NCI-H226 (cell line): ENCODE measurements at regions not wholly inside any gene's neighbourhood (a gene's known extent, or its start where the extent isn't known, plus 50 kb on each side); places are given as distances from the start of the nearest gene placed in this dataset.
A peak's percentile ranks its signal among the peaks of the same experiment; 100 is the strongest.

Experiments
- DNase-seq: peaks from one replicate; pipeline ENCODE4 v3.0.0-alpha.2; 2015

DNA sequence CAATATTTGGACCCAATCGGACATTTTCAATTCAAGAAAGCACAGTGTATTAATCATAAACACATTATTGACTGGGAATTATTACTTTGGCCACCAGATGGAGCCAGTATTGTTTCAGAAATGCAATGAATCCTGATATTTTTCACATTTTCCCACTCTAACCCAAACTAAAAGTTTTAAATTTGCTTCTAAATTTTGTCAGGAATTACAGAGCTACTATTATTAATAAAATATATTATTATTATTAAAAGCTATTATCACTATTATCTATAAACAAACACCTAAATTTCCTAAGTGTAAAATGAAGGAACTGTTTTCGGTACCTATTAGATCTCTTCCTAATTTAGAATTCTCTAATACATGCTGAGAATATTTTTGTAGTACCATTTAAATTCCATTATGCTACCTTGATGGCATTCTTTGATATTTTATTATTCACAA, 245.3 kb downstream of the OGFRL1 start:
- no peak for DNase-seq

DNA sequence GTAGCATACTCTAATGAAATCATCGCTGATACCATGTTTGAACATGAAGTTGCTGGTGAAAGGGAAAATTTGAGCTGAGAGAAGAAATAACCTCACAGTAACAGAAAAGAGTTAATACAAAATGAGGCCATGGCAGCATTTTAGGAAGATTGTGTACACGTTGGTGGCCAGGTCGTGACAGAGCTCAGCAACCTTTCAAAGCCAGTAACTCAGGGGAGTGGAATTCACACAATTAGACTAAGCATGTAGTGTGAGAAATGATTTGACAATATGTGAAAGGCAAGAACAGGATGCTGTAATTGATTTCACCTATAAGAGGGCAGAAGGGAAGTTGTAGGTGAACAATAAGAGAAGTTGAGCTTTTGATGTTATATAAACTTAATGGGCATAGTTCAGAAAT, 246.3 kb downstream of the OGFRL1 start:
- DNase-seq, result no peak

DNA sequence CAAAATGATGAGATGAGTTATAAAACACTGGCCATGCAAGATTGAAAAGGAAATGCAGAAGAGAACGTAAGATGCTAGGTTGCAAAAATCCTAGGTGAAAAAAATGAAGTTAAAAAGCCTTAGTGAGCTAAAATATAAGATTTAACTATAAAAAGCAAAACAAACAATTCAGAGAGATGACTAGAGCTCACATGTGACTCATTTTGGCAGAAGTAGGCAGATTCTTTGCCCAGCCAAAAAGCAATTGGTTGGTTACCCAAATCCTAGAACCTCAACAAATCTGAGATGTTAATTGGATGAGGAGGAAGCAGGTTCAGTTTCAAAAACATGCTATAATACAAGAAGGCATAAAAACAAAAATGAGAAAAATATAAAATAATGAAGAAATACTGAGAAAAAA, 249.1 kb downstream of the OGFRL1 start:
- no peak for DNase-seq

DNA sequence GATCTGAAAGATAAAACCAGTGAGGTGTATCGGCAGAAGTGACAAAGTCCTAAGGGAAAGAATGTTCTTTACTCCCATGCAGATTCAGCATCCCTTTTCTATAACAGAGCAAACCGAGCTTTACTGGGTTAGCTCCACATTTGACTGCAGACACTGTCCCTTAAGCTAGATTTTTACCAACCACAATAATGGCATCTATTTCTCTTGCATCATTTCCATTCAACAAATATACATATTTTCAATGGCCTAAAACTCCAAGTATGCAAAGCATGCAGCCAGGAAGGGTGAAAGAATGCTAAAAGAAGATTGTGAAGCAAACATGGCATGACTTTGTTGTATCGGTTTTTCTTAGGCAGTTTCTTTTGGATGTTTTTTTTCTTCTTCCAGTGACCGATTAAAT, 255.4 kb downstream of the OGFRL1 start:
- peak; percentile 59 for DNase-seq

DNA sequence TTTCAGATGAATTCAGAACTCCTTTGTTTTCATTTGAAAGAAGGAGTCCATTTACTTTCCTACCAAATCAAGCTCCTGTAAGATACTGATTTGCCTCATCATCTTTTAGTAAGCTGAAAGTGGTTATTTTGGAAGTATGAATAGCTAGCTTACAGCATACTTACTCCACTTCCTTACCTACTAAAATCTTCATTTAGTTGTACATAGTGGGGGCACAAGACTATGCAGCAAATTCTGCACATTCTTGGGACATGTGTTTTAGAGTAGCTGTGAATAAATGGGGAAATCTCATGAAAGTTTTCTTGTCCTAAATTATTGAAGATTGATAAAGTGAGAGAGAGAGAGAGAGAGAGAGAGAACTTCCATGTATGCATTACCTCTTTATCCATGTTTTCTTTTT, 256.3 kb downstream of the OGFRL1 start:
- no peak for DNase-seq

DNA sequence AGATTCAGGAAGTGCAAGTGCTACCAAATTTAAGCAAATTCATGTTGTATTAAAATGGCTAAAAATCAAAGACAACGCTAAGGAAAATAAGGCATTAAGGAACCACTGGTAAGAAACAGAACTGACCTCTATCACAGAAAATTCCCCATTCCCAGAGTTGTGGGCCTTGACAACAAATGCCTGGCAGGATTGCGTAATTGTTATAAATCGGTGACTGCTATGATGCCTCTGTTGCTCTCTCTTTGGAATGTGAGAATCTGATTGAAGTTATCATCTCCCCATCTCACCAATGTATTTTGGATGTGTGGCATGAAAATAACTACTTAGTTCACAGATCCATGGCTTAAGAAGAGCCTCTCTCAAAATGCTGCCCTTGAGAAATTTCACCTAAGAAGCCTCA, 257.3 kb downstream of the OGFRL1 start:
- DNase-seq, result no peak

DNA sequence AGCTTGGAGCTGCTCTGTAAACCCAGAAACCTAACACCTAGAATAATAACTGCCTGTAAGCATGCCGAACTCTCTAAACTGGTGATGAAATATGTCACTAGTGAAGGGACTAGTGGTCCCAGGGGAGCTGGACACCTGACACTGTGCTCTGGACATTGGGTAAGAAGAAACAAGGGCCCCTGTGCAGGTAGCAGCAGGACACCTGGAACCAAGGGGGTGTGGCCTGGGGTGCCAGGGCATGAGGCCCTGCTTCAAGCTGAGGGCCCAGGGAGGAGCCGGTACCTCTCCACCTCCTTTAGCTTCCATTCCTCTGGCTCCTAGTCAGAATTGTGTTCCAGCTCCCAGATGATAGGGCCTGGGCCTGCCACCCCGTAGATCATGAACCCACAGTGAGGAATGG, 263.2 kb downstream of the OGFRL1 start:
- DNase-seq, result no peak

DNA sequence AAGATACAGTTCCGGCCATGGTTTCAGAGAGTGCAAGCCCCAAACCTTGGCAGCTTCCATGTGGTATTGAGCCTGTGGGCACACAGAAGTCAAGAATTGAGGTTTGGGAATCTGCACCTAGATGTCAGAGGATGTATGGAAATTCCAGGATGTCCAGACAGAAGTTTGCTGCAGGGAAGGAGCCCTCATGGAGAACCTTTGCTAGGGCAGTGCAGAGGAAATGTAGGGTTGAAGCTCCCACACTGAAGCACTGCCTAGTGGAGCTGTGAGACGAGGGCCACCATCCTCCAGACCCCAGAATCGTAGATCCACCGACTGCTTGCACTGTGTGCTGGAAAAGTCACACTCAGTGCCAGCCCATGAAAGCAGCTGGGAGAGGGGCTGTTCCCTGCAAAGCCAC, 267.5 kb downstream of the OGFRL1 start:
- DNase-seq, result no peak

DNA sequence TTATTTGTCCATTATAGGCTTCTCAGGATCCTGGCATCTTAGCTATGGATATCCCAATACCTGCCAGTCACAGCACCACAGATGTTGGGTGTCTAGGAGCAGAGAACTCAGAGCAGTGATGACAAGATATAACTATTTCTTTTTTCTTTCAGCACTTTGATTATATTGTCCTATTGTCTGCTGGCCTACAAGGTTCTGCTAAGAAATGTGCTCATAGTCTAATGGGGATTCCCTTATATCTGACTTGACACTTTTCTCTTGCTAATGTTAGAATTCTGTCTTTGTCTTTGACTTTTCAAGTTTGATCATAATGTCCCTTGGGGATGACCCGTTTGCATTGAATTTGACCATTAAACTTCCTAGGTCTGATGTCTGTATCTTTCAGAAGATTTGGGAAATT, 270.4 kb downstream of the OGFRL1 start:
- DNase-seq, result no peak

DNA sequence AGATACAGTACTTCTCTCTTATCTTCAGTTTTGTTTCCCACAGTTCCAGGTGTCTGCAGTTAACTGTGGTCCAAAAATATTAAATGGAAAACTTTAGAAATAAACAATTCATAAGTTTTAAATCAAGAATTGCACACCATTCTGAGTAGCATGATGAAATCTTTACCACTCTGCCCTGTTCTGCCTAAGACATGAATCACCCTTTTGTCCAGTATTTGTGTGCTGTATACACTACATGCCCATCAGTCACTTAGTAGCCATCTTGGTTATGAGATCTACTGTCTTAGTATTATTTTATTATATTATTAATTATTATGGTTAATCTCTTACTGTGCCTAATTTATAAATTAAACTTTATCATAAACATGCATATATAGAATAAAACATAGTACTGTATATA, 279.0 kb downstream of the OGFRL1 start:
- no peak for DNase-seq

DNA sequence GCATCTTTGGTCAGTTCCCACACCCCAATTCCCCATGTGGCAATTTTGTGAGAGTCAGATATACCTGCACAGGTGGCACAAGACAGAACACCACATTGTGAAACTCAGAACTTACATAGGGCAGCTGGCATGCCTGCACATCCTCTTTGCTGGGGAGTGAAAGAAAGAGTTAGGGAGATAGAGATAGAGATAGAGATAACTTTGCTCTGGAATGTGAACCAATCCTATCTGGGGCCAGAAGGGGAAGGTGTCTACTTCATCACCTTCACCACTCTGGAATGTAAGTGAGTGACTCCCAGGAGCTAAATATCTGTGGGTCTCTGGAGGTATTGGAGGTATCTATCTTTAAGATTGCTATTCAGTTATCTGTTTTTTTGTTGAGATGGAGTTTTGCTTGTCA, 289.2 kb downstream of the OGFRL1 start:
- DNase-seq, result no peak

DNA sequence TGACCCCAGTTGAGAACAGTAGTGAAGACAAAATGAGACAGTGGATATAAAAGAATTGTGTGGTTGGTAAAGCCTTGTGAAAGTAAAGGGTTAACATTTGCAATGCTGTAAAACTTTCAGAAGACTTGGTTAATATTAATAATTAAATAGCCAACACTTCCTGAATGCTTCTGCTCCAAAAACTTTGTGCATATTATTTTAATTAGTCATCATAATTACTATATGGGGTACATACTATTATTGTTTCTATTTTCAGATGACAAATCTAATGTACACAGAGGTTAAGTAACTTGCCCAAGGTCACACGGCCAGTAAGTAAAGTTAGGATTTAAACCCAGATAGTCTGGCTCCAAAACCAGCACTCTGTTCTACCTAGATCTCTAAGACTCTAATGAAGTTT, 291.3 kb downstream of the OGFRL1 start:
- no peak for DNase-seq

DNA sequence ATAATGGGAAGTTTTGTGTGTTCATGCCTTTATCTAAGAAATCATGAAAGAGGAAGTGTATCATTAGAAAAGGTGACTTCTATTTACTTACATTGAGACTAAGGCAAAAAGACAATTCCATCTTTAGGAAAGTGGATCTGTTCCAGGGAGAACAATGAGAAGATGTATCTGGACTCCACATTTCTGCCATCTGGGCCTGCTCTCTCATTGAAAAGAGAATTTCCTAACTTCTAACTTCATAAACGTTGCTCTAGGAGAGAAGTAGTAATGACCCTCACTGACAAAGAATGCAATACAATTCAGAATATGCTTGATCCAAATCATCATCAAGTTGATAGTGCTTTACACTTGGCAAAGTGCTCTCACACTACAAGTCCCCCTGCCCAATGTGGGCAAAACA, 294.2 kb downstream of the OGFRL1 start:
- DNase-seq, result no peak

DNA sequence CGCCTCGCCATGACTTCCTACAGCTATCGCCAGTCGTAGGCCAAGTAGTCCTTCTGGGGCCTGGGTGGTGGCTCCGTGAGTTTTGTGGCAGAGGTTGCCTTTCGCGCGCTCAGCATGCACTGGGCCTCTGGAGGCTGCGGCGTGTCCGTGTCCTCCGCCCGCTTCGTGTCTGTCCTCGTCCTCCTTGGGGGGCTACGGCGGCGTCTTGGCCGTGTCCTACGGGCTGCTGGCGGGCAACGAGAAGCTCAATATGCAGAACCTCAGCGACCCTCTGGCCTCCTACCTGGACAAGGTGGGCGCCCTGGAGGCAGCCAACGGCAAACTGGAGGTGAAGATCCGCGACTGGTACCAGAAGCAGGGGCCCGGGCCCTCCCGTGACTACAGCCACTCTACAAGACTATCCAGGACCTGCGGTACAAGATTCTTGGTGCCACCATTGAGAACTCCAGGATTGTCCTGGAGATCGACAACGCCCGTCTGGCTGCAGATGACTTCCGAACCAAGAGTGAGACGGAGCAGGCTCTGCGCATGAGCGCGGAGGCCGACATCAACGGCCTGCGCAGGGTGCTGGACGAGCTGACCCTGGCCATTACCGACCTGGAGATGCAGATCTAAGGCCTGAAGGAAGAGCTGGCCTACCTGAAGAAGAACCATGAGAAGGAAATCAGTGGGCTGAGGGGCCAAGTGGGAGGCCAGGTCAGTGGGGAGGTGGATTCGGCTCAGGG, 296.3 kb downstream of the OGFRL1 start:
- DNase-seq, result no peak

DNA sequence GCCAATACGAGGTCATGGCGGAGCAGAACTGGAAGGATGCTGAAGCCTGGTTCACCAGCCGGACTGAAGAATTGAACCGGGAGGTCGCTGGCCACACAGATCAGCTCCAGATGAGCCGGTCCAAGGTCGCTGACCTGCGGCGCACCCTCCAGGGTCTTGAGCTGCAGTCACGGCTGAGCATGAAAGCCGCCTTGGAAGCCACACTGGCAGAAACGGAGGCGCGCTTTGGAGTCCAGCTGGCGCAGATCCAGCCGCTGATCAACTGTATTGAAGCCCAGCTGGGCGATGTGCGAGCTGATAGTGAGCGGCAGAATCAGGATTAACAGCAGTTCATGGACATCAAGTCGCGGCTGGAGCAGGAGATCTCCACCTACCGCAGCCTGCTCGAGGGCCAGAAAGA, 296.9 kb downstream of the OGFRL1 start:
- DNase-seq, result no peak

DNA sequence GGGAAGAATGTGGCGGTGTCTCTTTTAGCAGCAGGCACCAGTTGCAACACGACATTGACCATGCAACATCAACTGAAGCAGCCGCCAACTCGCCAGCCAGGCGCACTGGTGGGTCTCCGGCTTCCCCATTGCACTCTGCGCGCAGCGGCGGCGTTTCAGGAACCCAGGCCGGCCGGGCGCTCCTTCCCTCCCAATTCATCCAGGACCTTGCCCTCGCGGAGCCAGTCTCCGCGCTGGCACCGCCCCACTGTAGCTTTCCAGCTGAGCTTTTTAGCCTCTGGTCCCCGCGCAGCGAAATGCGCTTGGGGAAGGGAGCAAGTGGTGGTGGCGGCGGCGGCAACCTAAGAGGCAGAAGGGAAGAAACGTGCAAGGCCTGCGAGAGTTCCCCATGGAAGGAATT, 297.9 kb upstream of the RIMS1 start:
- DNase-seq, result no peak

DNA sequence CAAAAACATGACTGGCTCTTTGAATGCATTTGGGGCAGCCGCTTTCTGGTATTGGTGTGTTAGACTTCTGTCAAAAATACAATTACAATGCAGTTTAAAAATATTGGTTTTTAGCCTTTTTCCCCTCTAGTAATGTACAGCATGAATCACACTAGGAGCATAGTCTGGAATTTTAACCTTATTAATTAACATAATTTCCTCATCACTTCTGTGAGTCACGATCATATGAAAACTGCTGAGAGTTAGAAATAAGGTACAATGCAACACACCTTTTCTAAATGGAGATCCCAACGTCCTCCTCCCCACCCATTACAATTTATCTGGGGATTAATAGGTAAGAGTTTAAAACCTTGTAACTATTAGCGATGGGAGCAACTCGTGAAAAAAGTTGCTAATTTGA, 297.1 kb upstream of the RIMS1 start:
- no peak for DNase-seq

DNA sequence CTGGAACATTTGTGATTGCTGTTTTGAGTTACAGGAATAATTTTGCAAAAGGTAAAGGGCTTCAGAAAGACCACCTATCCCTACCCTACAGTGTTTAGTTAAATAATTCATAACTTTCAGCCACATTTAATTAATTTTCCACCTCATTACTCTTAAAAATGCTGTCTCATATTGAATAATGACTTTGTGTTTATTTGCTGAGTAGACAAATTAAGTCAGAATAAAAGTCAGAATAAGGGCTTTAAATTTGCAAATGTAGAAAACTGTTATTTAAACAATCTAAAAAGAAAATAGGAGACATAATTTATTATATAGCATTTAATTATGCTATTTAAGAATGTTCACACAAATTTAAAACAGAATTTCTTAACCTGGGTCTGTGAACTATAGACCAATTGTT, 293.7 kb upstream of the RIMS1 start:
- no peak for DNase-seq

DNA sequence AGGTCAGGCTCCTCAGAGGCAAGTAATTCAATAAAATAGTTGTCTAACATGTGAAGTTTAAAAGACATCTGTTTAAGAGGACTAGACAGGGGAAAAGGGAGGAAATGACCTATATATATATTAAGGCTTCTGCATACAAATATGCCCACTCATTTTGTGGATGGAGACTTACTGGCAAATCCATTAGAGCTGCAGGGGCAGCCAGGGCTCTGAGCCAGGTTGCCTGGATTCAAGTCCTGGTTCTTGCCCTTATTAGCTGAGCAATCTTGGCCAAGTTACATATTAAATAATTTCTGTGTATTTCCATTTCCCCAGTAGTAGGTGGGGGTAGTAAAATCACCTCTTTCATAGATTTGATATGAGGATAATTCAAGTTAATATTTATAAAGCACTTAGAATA, 287.0 kb upstream of the RIMS1 start:
- no peak for DNase-seq

DNA sequence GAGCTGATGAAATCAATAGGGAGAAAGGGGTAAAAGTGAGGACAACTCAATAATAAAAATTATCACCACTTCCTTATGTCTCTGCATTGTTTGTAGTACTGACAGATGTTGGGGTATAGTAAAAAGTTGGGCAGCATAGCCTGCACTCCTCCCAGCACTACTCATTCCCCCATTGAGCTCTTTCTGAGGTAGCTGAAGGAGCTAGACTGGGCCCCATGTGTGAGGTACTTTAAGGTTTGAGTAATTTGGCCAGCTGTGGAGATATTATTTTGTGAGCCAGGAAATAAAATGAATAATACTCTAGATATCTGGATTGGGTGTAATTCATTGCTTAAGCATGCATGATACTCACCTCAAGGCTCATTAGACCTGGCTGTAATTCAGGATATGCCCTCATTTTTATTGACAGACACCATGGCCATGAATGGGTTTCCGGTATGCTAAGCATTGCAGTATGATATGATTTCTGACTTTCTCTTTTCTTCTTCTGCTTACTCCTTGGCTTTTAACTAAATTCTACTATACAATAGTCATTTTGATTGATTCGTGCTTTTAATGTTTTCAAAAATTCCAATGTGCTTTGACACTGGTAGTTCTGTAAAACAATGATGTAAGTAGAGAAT, 283.9 kb upstream of the RIMS1 start:
- DNase-seq, result peak; percentile 94

DNA sequence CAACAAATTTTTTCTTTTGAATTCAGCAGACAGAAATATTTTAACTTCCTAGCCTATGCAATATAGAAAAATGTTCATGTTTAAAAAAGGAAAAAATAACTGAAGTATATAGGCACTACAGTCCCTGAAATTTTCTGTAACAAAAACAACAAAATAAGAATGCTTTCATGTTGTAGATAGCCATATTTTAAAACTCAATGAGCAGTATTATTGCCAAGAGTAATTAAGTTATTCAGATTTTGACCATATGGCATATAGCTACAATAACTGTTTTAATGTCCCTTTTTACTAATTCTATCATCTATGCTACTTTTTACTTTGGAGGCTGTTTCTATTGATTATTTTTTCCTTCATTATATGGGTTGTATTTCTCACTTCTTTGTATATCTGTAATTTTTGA, 283.3 kb upstream of the RIMS1 start:
- no peak for DNase-seq

DNA sequence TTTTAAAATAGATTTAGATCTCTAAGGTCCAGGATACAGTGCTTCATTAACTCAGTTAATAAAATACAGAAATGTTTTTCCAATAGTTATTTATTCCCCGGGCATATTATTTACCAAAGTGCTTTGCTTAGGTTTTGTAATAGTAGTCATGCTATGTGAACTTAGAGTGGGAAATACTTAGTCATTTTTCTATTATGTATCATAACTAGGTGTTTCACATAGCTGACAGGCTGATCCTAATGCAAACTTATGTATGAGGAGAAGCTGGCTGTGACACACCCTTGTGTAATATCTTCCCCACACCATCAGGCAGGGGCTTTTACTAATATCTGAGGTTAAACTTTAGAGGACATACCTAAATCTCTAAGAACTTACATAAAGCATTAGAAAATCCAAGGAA, 277.7 kb upstream of the RIMS1 start:
- DNase-seq, result peak; percentile 67

DNA sequence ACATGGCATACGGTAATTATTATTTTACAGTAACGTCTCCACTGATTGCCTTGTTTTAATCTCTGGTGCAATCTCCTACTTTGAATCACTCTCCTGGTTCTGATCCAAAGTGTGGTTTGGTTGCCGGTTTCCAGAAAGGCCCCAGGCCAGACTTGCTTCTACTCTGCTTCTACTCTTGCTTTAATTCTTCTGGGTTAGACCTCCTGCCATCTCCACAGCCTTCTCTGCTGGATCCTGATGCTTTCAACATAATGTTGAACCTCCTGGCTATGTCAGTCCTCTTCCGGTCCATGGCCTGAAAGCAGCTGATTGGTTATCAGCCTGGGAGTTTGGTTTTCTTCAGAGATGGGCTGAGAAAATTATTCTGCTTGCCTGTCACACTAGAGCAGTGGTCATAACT, 266.5 kb upstream of the RIMS1 start:
- no peak for DNase-seq

DNA sequence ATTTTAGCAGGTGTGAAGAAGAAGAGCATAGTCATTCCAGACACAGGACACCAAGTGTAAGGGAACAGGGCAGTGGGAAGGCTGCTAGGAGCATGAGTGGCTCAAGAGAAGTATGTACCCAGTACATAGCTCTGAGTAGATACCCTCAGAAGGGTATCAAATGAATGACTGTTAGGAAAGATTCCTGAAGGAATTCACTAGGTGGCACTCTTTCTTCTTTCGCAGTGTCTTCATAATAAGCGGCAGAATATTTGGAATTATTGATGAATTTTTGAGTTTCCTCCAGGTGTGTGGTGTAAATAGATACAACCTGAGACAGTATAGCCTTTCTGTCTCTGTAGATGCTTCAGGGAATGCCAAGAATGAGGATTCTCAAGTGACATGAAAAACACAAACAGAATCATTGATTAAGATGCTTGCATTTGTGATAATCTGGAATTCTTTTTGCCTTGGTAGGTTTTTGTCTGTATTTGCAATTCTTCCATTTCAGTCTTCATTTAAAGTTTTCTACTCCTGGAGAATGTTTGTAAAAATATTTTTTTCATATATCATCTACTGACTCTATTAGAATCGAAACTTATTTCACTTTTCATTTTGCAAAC, 264.3 kb upstream of the RIMS1 start:
- DNase-seq, result no peak

DNA sequence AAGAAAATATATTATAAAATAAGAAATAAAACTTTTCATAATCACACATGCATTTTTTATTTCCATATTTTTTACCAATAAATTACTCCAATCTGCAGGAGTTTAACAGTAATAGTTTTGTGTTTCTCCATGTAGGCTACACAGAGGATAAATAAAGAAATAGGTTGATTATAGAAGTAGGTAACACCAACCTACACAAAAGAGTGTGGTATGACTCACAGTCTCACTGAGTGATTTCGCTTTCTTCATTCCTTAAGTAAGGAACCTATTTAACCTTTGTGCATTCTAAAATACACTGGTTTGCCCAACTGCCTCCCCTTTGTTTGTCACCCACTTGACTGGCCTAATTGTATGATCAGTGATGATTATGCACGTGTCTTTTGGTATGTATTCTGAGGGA, 244.2 kb upstream of the RIMS1 start:
- DNase-seq, result no peak
